HG03565 (cell line): ENCODE measurements at regions not wholly inside any gene's neighbourhood (a gene's known extent, or its start where the extent isn't known, plus 50 kb on each side); places are given as distances from the start of the nearest gene placed in this dataset.

Experiments
- ATAC-seq: cut with Tn5 transposase; IDR thresholded peaks from one replicate; pipeline ENCODE4 v1.9.1; 2021; ENCODE audit warnings: mild to moderate bottlenecking, moderate library complexity; ENCODE audit not compliant: unreplicated experiment

DNA sequence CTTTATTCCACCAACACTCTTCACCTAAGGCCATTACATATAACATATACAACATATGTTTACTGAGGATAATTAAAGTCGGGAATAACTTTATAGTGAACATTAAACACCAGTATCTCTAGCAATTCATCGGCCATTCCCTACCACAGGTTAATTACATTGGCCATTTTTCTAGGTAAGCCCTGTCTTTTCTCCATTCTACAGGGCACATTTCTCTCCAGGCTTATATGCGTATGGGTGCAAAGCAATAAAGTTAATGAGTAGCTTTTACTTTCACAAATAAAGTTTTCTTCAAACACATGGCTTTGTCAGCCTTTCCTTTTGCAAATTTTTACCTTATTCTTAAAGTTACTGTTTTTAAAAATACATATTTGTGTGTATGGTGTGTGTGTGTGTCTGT lies 111.9 kb upstream of the IQCM start:
- ATAC-seq, result no peak

DNA sequence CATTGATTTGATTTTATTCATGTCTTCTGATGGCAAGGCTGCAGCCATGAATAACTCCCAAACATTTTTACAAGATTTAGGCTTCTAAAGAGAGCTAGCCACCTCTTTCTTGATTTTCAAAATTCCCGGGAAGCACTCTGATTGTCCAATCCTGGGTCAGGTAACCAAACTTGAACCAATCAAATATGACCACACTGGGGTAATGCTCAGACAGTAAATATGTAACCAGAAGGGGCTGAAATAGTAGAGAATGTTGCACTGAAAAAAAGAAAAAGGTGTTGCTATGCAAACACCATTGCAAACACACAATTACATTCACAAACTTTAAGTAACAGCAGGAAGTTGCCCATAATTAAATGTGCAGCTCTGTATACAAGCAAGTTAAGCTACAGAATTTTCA lies 112.9 kb upstream of the IQCM start:
- ATAC-seq, result no peak

- no peak for ATAC-seq
Observed at GRCh38 chr4:149931431-149931830, 115.8 kb upstream of the IQCM start.

DNA sequence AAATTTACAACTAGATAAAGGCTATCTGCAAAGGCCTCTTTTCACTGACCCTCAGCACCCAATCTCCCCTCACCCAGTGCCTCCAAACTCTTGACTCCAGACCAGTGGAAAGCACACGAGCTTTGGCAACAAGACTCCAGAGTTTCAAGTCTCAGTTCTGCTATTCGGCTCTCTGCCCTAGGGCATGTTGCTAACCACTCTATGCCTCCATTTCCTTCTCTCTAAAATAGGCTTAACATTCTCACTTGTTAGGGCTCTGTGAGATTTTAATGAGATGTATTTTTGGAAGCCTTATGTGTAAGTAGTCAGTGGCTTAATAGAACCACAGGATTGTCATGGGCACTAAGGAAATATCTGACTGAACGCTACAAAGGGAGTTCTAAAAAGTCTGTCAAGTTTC lies 116.5 kb upstream of the IQCM start:
- no peak for ATAC-seq

DNA sequence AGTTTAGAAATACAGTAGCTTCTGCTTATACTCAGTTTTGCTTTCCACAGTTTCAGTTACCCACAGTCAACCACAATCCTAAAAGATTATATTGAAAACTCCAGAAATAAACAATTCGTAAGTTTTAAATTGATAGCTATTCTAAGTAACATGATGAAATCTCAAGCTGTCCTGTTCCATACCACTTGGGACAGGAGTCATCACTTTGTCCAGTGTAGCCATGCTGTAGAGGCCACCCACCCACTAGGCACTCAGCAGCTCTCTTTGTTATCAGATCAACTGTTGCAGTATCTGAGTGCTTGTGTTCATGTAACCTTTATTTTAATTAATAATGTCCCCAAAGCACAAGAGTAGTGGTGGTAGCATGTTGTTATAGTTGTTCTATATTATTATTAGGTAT lies 117.5 kb upstream of the IQCM start:
- no peak for ATAC-seq

- no peak for ATAC-seq
Observed at GRCh38 chr4:149933883-149934282, 118.2 kb upstream of the IQCM start.

GRCh38 chr4:149949381-149949780 lies 128.9 kb upstream of the DCLK2 start:
- ATAC-seq, result no peak

DNA sequence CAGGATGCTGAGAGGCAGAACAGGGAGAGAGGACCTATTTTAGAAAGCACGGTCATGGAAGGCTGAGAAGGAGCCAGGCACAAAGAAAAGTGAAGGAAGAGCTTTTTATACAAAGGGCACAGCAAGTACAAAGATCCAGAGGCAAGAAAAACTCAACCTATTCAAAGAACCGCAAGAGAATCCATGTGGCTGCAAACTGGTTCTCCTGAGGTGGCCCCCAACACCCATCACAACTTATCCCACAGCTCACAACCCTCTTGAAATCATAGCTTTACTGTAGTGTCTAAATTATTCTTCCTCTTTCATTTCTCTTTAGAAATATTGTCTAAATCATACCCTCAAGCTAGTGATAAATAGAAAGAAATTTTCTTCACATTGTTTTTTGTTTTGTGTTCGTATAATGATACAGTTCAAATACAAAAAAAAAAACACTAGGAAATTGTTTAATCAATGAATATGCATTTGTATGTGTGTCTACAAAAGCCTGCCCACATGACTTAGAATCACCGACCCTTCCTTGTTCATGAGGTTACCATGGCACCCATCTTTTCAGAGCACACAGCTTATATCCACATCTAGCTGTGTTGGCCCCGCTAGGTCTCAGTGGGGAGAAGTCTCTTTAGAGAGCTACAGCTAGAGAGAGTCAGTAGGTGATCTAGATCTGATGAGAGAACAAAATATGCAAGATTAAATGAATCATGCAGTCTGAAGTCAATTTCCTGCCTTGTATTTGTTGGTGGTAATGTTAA lies 126.9 kb upstream of the DCLK2 start:
- no peak for ATAC-seq

- no peak for ATAC-seq
Observed at GRCh38 chr4:149952101-149952500, 126.1 kb upstream of the DCLK2 start.

DNA sequence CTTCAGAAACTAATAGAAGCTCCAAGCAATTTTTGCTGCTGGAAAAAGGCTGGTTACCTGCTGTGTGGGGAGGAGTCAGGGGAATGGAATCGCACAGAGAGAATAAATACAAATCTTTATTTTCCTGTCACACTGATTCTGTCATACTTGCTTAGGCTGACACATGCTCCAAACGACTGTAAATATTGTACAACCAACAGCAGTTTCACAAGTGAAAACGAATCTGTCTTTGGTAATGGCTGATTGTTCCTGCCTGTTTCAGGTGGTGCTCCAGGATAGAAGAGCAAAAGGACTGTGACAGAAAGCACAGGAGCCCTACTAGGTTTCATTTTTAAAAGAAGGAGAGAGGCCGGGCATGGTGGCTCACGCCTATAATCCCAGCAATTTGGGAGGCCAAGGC lies 125.5 kb upstream of the DCLK2 start:
- ATAC-seq, result no peak

- ATAC-seq, result no peak
Observed at GRCh38 chr4:149955780-149956390, 122.4 kb upstream of the DCLK2 start.

DNA sequence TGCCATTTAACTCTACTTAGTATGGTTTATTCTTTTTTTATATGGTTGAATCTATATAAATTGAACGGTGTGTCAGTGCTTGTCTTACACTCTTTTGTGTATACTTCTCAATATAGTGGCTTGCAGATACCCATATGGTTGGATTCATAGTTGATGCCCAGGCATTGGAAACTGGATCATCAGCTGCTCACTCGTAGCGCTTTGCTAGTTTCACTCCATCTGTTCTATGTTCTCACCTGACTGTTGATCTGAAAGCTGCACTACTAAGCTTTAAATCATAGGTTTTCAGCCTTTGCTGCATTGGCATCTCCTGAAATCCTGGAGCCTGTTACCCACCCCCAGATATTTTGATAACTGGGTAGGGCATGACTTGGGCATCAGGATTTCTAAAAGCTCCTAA lies 121.6 kb upstream of the DCLK2 start:
- ATAC-seq, result no peak

DNA sequence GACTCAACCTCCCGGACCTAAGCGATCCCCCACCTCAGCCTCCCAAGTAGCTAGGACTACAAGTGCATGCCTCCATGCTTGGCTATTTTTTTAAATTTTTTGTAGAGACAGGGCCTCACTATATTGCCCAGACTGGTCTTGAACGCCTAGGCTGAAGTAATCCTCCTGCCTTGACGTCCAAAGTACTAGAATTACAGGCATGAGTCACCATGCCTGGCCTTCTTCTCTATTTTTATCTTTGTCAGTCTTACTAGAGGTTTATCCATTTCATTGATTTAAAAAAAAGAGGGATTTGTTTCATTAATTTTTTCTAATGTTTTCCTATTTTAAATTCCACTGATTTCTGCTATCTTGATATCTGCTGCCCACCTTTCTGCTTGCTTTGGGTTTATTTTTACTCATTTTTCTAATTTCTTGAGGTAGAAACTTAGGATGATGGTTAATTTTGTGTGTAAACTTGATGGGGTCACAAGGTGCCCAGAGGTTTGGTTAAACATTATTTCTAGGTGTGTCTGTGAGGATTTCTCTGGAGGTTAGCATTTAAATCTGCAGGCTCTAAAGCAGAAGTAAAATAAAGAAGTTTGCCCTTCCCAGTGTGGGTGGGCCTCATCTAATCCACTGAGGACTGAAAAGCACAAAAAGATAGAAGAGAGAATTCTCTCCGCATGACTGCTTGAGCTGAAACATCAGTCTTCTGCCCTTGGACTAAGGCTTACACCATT lies 116.2 kb upstream of the DCLK2 start:
- no peak for ATAC-seq

DNA sequence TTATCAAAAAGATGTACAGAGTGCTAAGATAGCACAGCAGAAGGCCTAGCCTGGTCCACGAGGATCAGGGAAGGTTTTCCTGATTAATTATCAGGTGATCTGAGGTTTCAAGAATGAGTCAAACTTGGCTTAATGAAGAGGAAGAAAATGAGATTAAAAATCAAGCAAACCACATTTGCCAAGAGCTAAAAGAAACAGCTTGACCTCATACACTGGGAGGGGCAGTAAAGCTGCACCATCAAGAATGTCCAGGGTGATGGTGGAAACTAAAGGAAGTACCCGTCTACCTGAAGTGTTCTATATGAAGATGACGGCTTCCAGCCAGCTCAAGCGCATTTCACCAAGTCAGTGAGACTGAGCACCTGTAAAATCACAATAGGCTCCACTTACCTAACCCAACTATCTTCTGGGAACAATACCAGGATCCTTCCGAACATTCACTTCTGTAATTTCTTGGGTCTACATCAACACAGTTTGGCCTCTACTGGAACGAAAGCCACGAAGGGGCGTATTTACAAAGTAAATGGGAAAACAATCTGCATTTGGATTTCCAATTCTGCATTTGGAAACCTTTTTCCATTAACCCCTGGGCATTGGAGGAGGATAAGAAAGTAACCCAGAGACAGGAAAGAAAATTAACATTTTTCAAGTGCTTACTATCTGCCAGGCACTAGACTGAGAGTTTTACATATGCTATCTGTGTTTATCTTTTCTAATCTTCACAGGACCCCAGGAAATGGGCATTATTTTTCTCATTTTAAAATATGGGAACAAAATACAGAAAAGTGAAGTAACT lies 114.0 kb upstream of the DCLK2 start:
- ATAC-seq, result no peak

- ATAC-seq, result no peak
Observed at GRCh38 chr4:149965206-149965605, 113.0 kb upstream of the DCLK2 start.

GRCh38 chr4:149972407-149972806 lies 105.8 kb upstream of the DCLK2 start:
- no peak for ATAC-seq

GRCh38 chr4:149973181-149973580 lies 105.1 kb upstream of the DCLK2 start:
- no peak for ATAC-seq

GRCh38 chr4:149975172-149975571 lies 103.1 kb upstream of the DCLK2 start:
- ATAC-seq, result no peak

- ATAC-seq, result peak; percentile 3
Observed at GRCh38 chr4:149980121-149980682, 98.0 kb upstream of the DCLK2 start.

DNA sequence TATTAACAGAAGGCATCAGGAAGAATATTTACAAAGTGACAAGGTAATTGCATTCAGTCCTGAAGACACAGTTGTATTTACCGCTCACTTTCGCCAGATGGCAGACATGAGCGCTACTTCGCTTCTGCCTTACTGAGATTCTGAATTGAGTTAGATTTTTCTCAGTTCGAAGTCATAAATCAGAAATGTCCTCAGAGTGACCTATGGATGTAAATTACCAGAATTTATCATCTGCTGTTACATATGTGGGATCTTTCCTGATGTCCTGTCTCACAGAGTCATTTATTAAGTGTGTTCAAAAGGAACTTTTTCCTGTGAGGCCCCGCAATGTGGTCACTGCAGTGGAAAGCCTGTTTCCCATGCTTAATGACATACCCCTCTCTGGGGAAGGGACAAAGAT lies 97.3 kb upstream of the DCLK2 start:
- peak; percentile 77 for ATAC-seq

DNA sequence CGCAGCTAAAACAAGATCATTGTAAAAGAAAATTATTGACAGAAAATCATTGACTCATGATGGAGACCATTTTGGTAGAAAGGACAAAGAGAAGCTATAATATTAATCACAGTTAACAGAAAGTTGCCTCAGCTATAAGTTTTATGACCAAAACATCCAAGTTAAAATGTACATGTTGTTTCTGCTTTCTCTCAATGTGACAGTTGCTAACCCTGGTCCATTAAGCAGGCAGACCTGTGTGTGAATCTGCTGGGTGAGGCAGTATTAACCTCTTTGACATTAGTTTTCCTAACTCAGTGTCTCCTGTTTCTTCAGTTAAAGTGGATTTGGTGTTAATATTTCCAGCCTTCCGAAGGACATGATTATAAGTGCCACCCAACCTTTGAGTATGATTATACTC lies 94.8 kb upstream of the DCLK2 start:
- ATAC-seq, result no peak
